ENCODE measurements at regions not wholly inside any gene's neighbourhood (a gene's known extent, or its start where the extent isn't known, plus 50 kb on each side); places are given as distances from the start of the nearest gene placed in this dataset.

DNA sequence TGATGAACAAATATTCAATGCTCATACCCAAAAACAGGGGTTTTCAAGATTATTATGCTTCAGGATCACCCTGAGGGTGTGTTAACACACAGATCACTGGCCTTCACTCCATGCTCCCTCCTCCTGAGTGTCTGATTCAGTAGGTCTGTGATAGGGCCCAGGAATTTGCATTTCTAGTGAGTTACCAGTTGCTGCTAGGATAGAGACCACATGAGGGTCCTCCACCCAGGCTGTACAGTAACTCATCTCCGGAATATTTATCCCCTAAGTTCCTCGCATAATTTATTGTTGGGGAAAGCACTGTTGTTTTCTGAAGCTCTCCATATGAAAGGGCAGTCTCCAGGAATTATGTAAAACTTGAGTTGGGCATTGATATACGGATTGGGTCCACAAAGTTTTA is 1106.6 kb upstream of the B3GALT2 start:
- H3K4me3 ChIP-seq (replicated peaks; ENCODE audit: low read depth, low read length): no peak overlapping the region
- TF ChIP-seq, protein P1, sequence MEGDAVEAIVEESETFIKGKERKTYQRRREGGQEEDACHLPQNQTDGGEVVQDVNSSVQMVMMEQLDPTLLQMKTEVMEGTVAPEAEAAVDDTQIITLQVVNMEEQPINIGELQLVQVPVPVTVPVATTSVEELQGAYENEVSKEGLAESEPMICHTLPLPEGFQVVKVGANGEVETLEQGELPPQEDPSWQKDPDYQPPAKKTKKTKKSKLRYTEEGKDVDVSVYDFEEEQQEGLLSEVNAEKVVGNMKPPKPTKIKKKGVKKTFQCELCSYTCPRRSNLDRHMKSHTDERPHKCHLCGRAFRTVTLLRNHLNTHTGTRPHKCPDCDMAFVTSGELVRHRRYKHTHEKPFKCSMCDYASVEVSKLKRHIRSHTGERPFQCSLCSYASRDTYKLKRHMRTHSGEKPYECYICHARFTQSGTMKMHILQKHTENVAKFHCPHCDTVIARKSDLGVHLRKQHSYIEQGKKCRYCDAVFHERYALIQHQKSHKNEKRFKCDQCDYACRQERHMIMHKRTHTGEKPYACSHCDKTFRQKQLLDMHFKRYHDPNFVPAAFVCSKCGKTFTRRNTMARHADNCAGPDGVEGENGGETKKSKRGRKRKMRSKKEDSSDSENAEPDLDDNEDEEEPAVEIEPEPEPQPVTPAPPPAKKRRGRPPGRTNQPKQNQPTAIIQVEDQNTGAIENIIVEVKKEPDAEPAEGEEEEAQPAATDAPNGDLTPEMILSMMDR (IDR thresholded peaks at IDR 0.05; ENCODE audit: low read length, missing control alignments): no peak
- DNase-seq (ENCODE audit: low read depth): no peak

DNA sequence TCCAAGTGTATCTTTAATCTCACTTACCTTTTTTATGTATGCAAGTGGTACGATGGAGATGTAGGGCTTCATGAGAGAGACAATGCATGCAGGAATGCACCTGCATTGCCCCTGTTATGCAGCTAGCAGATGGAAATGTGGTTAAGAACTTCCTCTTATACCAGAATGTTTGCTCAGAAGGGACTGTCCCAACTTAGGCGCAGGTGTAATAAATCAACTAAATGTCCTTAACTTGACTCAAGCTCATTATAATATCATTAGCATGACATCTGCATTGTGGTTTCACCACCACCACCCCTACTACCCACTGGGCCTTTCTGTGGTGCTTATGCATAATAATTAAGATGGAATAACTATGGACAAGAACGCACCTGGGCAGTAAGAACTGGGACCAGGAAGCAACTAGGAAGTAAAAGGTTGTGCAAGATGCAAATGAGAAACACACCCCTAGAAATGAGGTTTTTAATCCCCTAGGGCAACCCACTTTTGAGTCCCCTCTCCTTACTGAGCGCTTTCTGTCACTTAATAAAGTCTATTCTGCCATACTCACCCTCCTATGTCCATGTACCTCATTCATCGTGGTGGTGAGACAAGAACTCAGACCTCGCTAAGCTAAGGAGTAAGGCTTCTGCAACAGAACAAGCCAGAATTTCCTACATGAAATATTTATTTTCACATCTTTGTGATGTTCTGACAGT is 1103.3 kb upstream of the B3GALT2 start:
- TF ChIP-seq, protein P1 (IDR thresholded peaks at IDR 0.05; ENCODE audit: low read length, missing control alignments): no peak
- DNase-seq (ENCODE audit: low read depth): no peak
- H3K4me3 ChIP-seq (replicated peaks; ENCODE audit: low read depth, low read length): no peak overlapping the region

DNA sequence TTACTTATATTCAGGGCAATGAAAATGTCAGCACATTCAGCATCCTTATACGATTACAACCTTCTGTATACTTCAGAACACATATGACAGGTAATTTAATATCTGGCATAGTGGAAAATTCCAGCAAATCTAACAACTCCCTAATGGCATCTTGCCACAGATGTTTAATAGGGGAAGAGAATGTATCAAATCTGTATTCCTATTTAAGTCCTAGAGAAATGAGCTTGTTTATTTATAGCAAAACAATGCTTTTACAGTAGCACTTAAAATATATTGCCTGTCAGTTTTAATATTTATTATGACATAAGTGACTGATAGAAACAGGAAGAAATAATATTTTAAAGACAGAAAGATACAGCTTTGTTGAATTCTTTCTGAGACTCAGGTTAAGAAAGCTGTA is 1101.8 kb upstream of the B3GALT2 start:
- TF ChIP-seq, protein P1 (IDR thresholded peaks at IDR 0.05; ENCODE audit: low read length, missing control alignments): no peak
- DNase-seq (ENCODE audit: low read depth): no peak
- H3K4me3 ChIP-seq (replicated peaks; ENCODE audit: low read depth, low read length): no peak overlapping the region

DNA sequence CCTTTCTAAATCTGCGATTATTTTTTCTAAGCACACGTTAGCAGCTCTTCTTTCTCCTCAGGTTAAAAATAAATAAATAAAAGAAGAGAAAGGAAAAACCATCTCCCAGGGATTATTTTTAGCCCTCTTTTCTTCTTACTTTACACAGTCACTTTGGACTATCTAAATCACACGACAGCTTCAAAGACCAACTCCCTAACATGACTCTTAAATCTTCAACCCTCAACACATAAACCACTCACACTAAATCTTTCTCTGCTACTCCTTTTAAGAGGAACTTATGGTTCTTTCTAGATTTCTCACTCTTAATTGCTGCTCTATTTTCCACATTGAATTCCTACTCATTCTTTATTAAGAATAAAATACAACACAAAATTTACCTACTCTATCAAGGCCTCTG is 1095.0 kb upstream of the B3GALT2 start:
- no peak for DNase-seq (ENCODE audit: low read depth)
- no peak overlapping the region for H3K4me3 ChIP-seq (replicated peaks; ENCODE audit: low read depth, low read length)
- TF ChIP-seq, protein P1 (IDR thresholded peaks at IDR 0.05; ENCODE audit: low read length, missing control alignments): no peak

DNA sequence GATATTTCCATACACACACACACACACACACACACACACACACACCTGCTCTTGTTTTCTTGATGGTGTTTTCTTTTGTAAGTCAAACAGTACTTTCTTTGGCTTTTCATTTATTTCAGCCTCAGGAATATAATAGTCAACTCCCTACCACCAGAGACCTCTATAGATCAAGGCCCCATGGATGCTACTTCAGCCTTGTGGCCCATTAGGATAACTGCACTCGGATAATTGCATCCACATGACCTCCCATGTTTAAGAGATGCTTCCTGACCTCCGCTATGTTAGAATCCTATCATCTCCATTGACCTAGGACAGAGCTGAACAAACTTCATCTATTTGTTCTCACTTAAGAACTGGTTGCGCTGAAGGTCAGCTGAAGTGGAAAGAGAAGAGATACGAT is 1094.0 kb upstream of the B3GALT2 start:
- H3K4me3 ChIP-seq (replicated peaks; ENCODE audit: low read depth, low read length): no peak overlapping the region
- TF ChIP-seq, protein P1 (IDR thresholded peaks at IDR 0.05; ENCODE audit: low read length, missing control alignments): no peak
- DNase-seq (ENCODE audit: low read depth): no peak

DNA sequence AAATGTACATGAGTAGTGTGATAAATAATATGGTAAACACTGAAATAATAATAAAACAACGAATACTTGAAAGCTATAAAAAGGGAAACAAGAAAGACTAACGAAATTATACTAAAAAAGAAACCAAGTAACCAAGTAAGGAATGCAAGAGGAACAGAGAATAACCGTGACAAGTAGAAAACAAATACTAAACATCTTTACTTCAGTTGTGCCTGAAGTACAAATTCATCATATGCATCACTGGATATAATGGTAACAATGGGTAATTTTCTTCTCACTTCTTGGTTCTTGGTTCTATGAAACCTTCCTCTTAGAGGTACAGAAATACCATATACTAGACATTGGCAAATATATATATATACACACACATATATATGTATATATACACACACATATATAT is 1093.6 kb upstream of the B3GALT2 start:
- H3K4me3 ChIP-seq (replicated peaks; ENCODE audit: low read depth, low read length): no peak overlapping the region
- no peak for DNase-seq (ENCODE audit: low read depth)
- TF ChIP-seq, protein P1 (IDR thresholded peaks at IDR 0.05; ENCODE audit: low read length, missing control alignments): no peak

DNA sequence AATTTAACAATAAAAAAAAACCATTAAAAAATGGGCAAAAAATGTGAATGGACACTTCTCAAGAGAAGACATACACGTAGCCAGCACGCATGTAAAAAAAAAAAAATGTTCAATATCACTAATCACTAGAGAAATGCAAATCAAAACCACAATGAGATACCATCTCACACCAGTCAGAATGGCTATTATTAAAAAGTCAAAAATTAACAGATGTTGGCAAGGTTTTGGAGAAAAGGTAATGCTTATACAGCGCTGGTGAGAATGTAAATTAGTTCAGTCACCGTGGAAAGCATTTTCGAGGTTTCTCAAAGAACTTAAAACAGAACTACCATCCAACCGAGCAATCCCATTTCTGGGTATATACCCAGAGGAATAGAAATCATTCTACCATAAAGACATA is 1091.5 kb upstream of the B3GALT2 start:
- no peak overlapping the region for H3K4me3 ChIP-seq (replicated peaks; ENCODE audit: low read depth, low read length)
- TF ChIP-seq, protein P1 (IDR thresholded peaks at IDR 0.05; ENCODE audit: low read length, missing control alignments): no peak
- DNase-seq (ENCODE audit: low read depth): no peak
